Right lobe of liver (tissue), 6 donors: ENCODE measurements at regions not wholly inside any gene's neighbourhood (a gene's known extent, or its start where the extent isn't known, plus 50 kb on each side); places are given as distances from the start of the nearest gene placed in this dataset.

Source experiments
- ATAC-seq, 4 donors: fragments of 200-7000 bp; cut with Tn5 transposase; one replicate each; pipeline ENCODE4 v1.9.1; 2020; ENCODE audit warnings: mild to moderate bottlenecking in 4 of 4, moderate library complexity in 4 of 4
- DNase-seq, 3 donors: peaks; one replicate each; pipeline ENCODE4 v3.0.0-alpha.2; 2020
- H3K27ac ChIP-seq, 3 donors: fragments of 200-600 bp; one replicate each; pipeline ENCODE4 v1.8.0; 2022
- H3K27me3 ChIP-seq, 2 donors: fragments of 200-600 bp; one replicate each; pipeline ENCODE4 v1.8.0; 2022
- H3K36me3 ChIP-seq, 4 donors: fragments of 200-600 bp; sonication (generic) in 1 of 4; one replicate each; pipeline versions ENCODE4 v1.5.1 to v1.8.0; 2017 to 2022; ENCODE audit warnings: control low read depth in 1 of 4
- H3K4me1 ChIP-seq, 4 donors: fragments of 200-600 bp; sonication (generic) in 1 of 4; one replicate each; pipeline versions ENCODE4 v1.5.1 to v1.8.0; 2017 to 2022; ENCODE audit warnings: control low read depth in 1 of 4
- H3K4me3 ChIP-seq, 3 donors: fragments of 200-600 bp; one replicate each; pipeline ENCODE4 v1.8.0; 2022
- H3K9me3 ChIP-seq, 4 donors: fragments of 200-600 bp; sonication (generic) in 1 of 4; one replicate each; pipeline versions ENCODE4 v1.5.1 to v1.8.0; 2017 to 2022; ENCODE audit warnings: control low read depth in 1 of 4
- CTCF ChIP-seq, 4 donors: fragments of 200-600 bp in 3 of 4; fragments of 450-650 bp in 1 of 4; IDR thresholded peaks; one replicate each; pipeline versions ENCODE4 v1.5.1 to v1.8.0; 2016 to 2022; ENCODE audit warnings: antibody characterized with exemption in 4 of 4, mild to moderate bottlenecking in 2 of 4
- POLR2A ChIP-seq: fragments of 450-650 bp; IDR thresholded peaks from one replicate; pipeline ENCODE4 v1.6.1; 2017; ENCODE audit warnings: antibody characterized with exemption, mild to moderate bottlenecking
- whole genome bisulfite sequencing: methylation state at CpG from one replicate; pipeline ENCODE4 v1.1.6; 2018; ENCODE audit warnings: low coverage, low lambda C conversion rate; ENCODE audit not compliant: insufficient coverage; ENCODE audit errors: missing lambda C conversion rate; 5-methylcytosine and 5-hydroxymethylcytosine counted together
- intact Hi-C, 2 donors: fragments of 100-400 bp; cut with DNase I; formaldehyde crosslinking; loops; one replicate each; pipeline versions ENCODE4 v1.11.2 to v1.14.1; 2022
- donor health status: DM: no; HTN: yes; CAD: no.
- donor health status: DM: no; HTN: no; CAD: no.
- donor health status: DM: no; HTN: no; CAD: no.
- donor health status: DM: no; HTN: yes; CAD: no.
- donor health status: DM: no; HTN: yes; CAD: no.

- no peak overlapping the region for H3K4me3 ChIP-seq
- 77% methylated on average over 2 of the region's 4 CpGs for WGBS
- ATAC-seq (no peak), DNase-seq (no peak)
- no peaks in the 10 kb centered on the region for H3K9me3 ChIP-seq
- no peaks in the 10 kb centered on the region for H3K4me1 ChIP-seq
- H3K27me3 ChIP-seq, result no peaks in the 10 kb centered on the region
- no peaks in the 10 kb centered on the region for H3K36me3 ChIP-seq
- intact Hi-C loops, result no loop called here
- H3K27ac ChIP-seq, result no peak overlapping the region
- TF ChIP-seq POLR2A (no peak), CTCF (IDR thresholded peaks at IDR 0.05) (no peak)
Measured at GRCh38 chr6:44680202-44680720, 292.8 kb downstream of the CDC5L start.

GRCh38 chr6:44681761-44682160 lies 294.3 kb downstream of the CDC5L start:
- WGBS, result 53% methylated on average over 5 of the region's 10 CpGs
- intact Hi-C loops, result no loop called here
- no peak for DNase-seq

GRCh38 chr6:44682280-44682679 lies 294.8 kb downstream of the CDC5L start:
- WGBS, result 72% methylated on average over 4 of the region's 6 CpGs
- no peaks in the 10 kb centered on the region for H3K4me1 ChIP-seq
- no peaks in the 10 kb centered on the region for H3K27me3 ChIP-seq
- intact Hi-C loops, result no loop called here
- H3K4me3 ChIP-seq, result no peak overlapping the region
- DNase-seq (no peak), ATAC-seq (no peak)
- no peak overlapping the region for H3K27ac ChIP-seq
- no peaks in the 10 kb centered on the region for H3K36me3 ChIP-seq
- no peak for TF ChIP-seq POLR2A
- no peak for TF ChIP-seq CTCF (IDR thresholded peaks at IDR 0.05)
- no peaks in the 10 kb centered on the region for H3K9me3 ChIP-seq

More at GRCh38 chr6:44681761-44682160, 294.3 kb downstream of the CDC5L start:
- Histone ChIP-seq H3K27ac (no peak overlapping the region), H3K36me3 (no peaks in the 10 kb centered on the region), H3K4me1 (no peaks in the 10 kb centered on the region), H3K9me3 (no peaks in the 10 kb centered on the region), H3K4me3 (no peak overlapping the region), H3K27me3 (no peaks in the 10 kb centered on the region)
- TF ChIP-seq CTCF (IDR thresholded peaks at IDR 0.05), result no peak
- no peak for TF ChIP-seq POLR2A
- ATAC-seq, result no peak

GRCh38 chr6:44682987-44683779 lies 295.7 kb downstream of the CDC5L start:
- intact Hi-C loops, result no loop called here
- Histone ChIP-seq H3K27me3 (no peaks in the 10 kb centered on the region), H3K9me3 (no peaks in the 10 kb centered on the region), H3K27ac (no peak overlapping the region), H3K36me3 (no peaks in the 10 kb centered on the region), H3K4me3 (no peak overlapping the region), H3K4me1 (no peaks in the 10 kb centered on the region)
- DNase-seq (no peak), ATAC-seq (no peak)
- TF ChIP-seq CTCF (IDR thresholded peaks at IDR 0.05), result no peak
- TF ChIP-seq POLR2A, result no peak
- 72% methylated on average over 12 of the region's 13 CpGs for WGBS
